ENCODE measurements at regions not wholly inside any gene's neighbourhood (a gene's known extent, or its start where the extent isn't known, plus 50 kb on each side); places are given as distances from the start of the nearest gene placed in this dataset.

- TF ChIP-seq, protein P1, sequence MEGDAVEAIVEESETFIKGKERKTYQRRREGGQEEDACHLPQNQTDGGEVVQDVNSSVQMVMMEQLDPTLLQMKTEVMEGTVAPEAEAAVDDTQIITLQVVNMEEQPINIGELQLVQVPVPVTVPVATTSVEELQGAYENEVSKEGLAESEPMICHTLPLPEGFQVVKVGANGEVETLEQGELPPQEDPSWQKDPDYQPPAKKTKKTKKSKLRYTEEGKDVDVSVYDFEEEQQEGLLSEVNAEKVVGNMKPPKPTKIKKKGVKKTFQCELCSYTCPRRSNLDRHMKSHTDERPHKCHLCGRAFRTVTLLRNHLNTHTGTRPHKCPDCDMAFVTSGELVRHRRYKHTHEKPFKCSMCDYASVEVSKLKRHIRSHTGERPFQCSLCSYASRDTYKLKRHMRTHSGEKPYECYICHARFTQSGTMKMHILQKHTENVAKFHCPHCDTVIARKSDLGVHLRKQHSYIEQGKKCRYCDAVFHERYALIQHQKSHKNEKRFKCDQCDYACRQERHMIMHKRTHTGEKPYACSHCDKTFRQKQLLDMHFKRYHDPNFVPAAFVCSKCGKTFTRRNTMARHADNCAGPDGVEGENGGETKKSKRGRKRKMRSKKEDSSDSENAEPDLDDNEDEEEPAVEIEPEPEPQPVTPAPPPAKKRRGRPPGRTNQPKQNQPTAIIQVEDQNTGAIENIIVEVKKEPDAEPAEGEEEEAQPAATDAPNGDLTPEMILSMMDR (IDR thresholded peaks at IDR 0.05; ENCODE audit: control extremely low read depth, extremely low read depth, low read depth, missing control alignments), result no peak
- ChIA-PET CTCF (interaction anchor here (1.1 kb wide), 1 partner anchor 11 kb away, joined by 3 read pairs; no protein-coding TSS in a partner anchor), POLR2A (no interaction called here)
- no peak for DNase-seq (ENCODE audit: extremely low spot score)
Observed at GRCh38 chr1:96995351-96995750, 273.8 kb downstream of the PTBP2 start.

- POLR2A ChIA-PET, result no interaction called here
- DNase-seq (ENCODE audit: extremely low spot score), result no peak
- TF ChIP-seq, protein P1 (IDR thresholded peaks at IDR 0.05; ENCODE audit: control extremely low read depth, extremely low read depth, low read depth, missing control alignments), result no peak
- CTCF ChIA-PET, result interaction anchor here (1.1 kb wide), 1 partner anchor 10 kb away, joined by 3 read pairs; no protein-coding TSS in a partner anchor
Observed at GRCh38 chr1:96996001-96996400, 274.4 kb downstream of the PTBP2 start.

- TF ChIP-seq, protein P1 (IDR thresholded peaks at IDR 0.05; ENCODE audit: control extremely low read depth, extremely low read depth, low read depth, missing control alignments), result no peak
- ChIA-PET POLR2A (no interaction called here), CTCF (interaction anchor here (1.0 kb wide), 1 partner anchor 9 kb away, joined by 4 read pairs; no protein-coding TSS in a partner anchor)
- DNase-seq (ENCODE audit: extremely low spot score), result no peak
Observed at GRCh38 chr1:96997717-96998116, 276.1 kb downstream of the PTBP2 start.

GRCh38 chr1:96998466-96998865, 276.9 kb downstream of the PTBP2 start:
- DNase-seq (ENCODE audit: extremely low spot score), result no peak
- ChIA-PET CTCF (no interaction called here), POLR2A (no interaction called here)
- TF ChIP-seq, protein P1 (IDR thresholded peaks at IDR 0.05; ENCODE audit: control extremely low read depth, extremely low read depth, low read depth, missing control alignments), result no peak

DNA sequence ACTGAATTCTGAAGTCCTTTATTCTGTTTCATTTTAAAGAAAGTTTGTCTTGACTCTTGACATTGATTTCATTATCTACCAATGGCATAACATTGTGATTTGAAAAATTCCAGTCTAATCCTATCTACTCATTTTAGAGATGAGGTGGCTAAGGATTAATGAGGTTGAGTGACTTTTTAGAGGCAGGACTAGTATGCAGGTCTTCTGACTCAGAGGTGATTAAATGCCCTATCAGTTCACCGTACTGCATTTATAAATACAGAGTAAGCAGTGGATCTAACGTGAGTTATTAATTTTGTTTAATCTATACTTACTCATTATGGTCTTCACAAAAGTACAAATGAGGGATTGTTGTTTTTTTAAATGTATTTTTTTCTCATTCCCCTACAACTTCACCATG, 277.6 kb downstream of the PTBP2 start:
- POLR2A ChIA-PET, result no interaction called here
- TF ChIP-seq, protein P1 (IDR thresholded peaks at IDR 0.05; ENCODE audit: control extremely low read depth, extremely low read depth, low read depth, missing control alignments), result no peak
- CTCF ChIA-PET, result no interaction called here
- no peak for DNase-seq (ENCODE audit: extremely low spot score)

DNA sequence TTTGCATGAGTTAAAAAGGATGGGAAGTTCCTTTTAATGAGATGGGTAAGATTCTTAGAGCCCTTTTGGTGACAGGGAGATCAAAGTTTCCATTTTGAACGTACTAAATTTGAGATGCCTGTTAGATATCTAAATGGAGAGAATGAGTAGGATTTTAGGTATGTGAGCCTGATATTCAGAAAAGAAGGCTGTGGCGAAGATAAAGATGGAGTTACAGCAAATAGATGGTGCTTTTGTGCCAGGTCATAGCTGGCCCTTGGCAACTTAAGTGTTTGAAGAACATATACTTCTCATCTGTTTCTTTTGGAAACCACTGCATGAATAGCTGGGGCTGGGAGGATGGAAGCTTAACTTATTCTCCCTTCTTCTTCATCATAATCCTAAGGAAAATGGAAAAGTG, 282.5 kb downstream of the PTBP2 start:
- DNase-seq (ENCODE audit: extremely low spot score), result no peak
- CTCF ChIA-PET, result interaction anchor here (0.9 to 1.7 kb wide), 6 partner anchors 10 to 1049 kb away, joined by 3 to 4 read pairs (median 4); no protein-coding TSS in a partner anchor
- POLR2A ChIA-PET, result no interaction called here
- TF ChIP-seq, protein P1 (IDR thresholded peaks at IDR 0.05; ENCODE audit: control extremely low read depth, extremely low read depth, low read depth, missing control alignments), result no peak

All from GM10248 (cell line).